Cerebellar cortex (tissue), 1 donor: ENCODE measurements at regions not wholly inside any gene's neighbourhood (a gene's known extent, or its start where the extent isn't known, plus 50 kb on each side); places are given as distances from the start of the nearest gene placed in this dataset.
"Not testable (repeated sequence)": the region's sequence is repeated elsewhere in the genome, so short reads cannot be mapped to it uniquely, and the experiment has no call there.

Experiments
- DNase-seq: peaks from one replicate; pipeline ENCODE4 v3.0.0-alpha.2; 2015; ENCODE audit warnings: low spot score

DNA sequence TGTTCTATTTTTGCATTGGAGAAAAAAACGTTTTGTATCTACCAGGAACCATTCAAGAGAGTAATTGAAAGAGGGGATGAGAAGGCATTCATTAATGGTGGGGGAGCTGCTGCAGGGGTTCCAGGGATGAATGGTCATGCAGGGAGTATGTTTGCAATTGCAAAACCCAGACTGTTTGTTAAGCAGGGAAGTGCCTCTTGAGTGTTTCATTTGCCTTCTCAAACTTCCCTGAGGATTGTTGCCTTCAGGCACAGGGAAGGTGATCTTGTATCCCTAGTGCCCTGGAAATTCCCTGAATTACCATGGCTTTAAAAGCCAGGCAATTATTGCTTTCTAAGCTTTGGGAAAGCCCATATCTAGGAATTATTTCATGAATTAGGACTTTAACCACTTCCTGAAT is 172.7 kb upstream of the NLGN4Y start:
- DNase-seq: no peak

DNA sequence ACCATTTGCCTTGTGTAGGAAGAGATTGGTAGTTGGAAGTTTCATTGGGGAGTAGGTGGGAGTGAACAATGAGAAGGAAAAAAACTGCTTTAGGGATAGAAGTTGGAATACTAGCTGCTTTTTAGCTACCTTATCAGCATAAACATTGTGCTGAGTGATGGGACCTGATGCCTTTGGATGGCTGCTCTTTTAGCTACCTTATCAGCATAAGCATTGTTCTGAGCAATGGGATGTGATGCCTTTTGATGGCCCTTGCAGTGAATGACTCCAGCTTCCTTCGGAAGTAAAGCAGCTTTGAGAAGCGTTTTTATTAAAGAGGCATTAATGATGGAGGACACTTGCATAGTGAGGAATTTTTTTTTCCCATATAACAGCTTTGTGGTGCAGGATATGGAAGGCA is 168.2 kb upstream of the NLGN4Y start:
- DNase-seq: no peak

DNA sequence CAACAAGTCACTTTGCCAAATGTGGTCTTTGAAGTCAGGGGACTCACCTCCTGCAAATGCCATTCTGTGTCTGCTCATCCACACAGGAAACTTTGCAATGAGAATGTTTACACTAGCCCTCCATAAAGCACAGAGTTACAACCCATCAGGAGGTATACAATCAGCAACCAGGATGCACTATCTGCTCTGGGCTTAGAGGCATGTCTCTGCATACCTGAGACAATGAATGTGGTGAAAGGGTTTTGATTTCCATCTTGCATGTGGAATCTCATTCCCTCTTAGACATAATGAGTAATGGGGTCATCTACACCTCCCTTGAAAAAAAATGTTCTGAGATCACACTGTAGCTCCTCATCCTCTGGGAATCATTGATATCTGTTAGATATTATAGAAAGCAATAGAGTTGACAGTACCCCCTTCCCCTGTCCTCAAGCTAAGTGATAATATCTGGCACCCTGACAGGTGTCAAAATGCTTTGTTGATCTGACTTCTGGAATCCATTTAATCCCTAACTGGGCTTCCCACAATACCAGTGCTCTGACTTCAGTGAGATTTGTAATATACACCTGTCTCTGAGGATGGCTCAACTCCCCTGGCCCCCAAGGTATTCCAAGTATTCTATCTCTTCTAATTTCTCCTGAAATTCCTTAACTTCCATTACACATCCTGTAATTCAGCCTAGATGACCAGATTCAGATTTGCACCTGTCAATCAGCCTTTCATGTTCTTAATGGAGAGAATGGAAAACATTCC is 163.4 kb upstream of the NLGN4Y start:
- DNase-seq: no peak

- DNase-seq: no peak
Measured at GRCh38 chrY:14373608-14374007, 150.7 kb upstream of the NLGN4Y start.

DNA sequence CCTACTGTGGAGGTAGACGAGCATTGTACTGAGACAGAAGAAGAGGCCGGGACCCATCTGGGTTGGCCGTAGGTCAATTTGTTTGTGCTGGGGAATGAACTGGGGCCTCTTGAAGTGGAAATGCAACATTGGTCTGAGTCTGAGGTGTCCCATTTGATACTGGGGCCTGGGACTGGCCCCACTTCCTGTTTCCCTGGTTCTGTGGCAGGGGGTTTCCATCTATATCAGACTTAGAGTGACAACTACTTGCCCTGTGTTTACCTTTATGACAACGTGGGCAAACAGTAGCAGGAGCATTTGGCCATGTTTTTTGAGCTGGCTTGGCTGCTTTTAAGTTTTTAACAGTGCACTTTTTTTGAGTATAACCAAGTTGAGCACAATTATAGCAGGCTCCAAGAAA is 146.1 kb upstream of the NLGN4Y start:
- no peak for DNase-seq

- DNase-seq: not testable (repeated sequence)
Measured at GRCh38 chrY:14410549-14411030, 113.7 kb upstream of the NLGN4Y start.

- DNase-seq: no peak
Measured at GRCh38 chrY:14411334-14411733, 113.0 kb upstream of the NLGN4Y start.

DNA sequence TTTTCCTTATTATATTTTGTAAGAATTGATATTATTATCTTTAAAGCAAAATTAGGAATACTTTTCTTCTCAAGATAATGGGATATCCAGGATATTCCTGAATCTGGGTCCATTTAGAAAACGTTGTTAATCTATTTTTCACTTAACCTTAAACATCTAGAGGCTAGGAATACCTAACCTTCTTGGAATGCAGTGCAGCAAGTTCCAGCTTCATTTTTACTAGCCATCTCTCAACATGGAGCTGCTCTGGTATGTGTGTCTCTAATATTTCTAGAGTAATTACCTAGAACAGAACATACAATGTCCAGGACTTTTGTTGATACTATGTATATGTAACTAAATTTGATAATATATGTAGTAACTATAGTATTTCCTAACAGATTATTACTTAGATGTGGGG is 87.8 kb upstream of the NLGN4Y start:
- DNase-seq: no peak

GRCh38 chrY:14437626-14438025 is 86.7 kb upstream of the NLGN4Y start:
- no peak for DNase-seq

- DNase-seq: no peak
Measured at GRCh38 chrY:14438395-14438794, 85.9 kb upstream of the NLGN4Y start.

GRCh38 chrY:14444550-14444949 is 79.8 kb upstream of the NLGN4Y start:
- no peak for DNase-seq

DNA sequence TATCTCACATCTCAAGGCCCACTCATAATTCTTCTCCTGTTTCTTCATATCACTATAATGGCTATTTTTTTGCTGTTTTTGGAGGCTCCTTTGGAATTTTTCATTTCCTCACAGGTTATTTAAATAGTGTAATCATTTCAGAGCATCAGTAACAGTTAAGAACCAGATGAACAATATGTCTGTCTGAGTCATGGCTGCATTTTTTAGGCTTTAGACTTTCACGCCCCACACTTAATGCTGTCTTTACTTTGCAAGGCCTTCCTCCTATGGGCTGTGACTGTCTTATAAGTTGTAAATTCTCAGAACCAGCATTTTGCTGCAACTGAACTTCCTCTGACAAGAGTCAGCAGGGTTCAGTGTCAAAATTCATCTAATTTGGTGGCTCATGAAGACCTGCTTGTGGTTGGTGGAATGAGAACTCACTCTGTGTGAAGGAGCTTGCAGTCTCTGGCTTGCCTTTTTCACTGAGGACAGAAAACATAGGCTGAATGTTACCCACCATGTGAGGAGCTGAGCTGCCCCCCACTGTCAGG is 56.1 kb upstream of the NLGN4Y start:
- no peak for DNase-seq

- no peak for DNase-seq
Measured at GRCh38 chrY:14472421-14472820, 51.9 kb upstream of the NLGN4Y start.

DNA sequence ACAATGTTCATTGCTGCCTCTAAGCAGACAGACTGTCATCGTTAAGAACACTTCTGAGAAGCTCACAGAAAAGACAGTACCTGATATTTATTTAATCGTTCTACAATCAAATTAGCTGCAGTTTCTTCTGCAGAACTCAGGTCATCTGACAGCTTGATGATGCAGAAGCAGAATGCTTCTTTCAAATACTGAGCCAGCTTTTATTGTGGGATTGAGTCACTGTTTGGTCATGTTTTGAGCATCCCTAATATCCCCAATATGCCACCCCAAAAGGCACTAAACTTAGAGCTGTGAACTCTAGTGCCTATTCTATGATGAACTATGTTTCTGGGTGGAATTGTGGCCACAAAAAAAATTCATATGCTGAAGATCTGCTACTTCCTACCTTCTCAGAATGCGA is 51.0 kb upstream of the NLGN4Y start:
- no peak for DNase-seq
